ENCODE measurements at regions not wholly inside any gene's neighbourhood (a gene's known extent, or its start where the extent isn't known, plus 50 kb on each side); places are given as distances from the start of the nearest gene placed in this dataset.

DNA sequence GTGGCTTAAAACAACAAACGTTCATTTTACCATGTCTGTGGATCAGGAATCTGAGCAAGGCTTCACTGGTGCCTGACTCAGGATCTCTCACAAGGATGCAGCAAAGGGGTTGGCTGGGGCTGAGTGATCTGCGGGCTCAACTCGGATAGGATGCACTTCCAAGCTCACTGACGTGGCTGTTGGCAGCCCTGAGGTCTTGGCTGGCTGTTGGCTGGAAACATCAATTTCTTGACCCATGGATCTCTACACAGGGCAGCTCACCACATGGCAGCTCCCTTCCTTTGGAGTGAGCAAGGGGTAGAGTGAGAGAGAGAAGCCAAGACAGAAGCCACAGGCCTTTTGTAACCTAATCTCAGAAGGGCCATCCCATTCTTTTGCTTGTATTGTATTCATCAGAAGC lies 202.1 kb downstream of the NXNL2 start:
- no peak for TF ChIP-seq CTCF (IDR thresholded peaks at IDR 0.05; ENCODE audit: insufficient read depth, low read length, poor library complexity, severe bottlenecking)
- no peak for TF ChIP-seq EZH2phosphoT487 (conservative IDR thresholded peaks at IDR 0.05; ENCODE audit: low read length)

All from SU-DHL-6 (cell line).